GM19455 (cell line): ENCODE measurements at regions not wholly inside any gene's neighbourhood (a gene's known extent, or its start where the extent isn't known, plus 50 kb on each side); places are given as distances from the start of the nearest gene placed in this dataset.

Experiments used
- ATAC-seq: cut with Tn5 transposase; IDR thresholded peaks from one replicate; pipeline ENCODE4 v1.9.1; 2021; ENCODE audit not compliant: unreplicated experiment

- ATAC-seq: no peak
These were observed 296.3 kb downstream of the DYSF start for GRCh38 chr2:71749671-71750101.

- ATAC-seq: no peak
These were observed 294.9 kb downstream of the DYSF start for GRCh38 chr2:71748227-71748626.

GRCh38 chr2:71747559-71747958 lies 294.2 kb downstream of the DYSF start:
- no peak for ATAC-seq

- no peak for ATAC-seq
These were observed 293.7 kb downstream of the DYSF start for GRCh38 chr2:71746946-71747501.

- no peak for ATAC-seq
These were observed 291.4 kb downstream of the DYSF start for GRCh38 chr2:71744781-71745180.

- ATAC-seq: no peak
These were observed 290.8 kb downstream of the DYSF start for GRCh38 chr2:71743995-71744675.

GRCh38 chr2:71742953-71743601 lies 289.7 kb downstream of the DYSF start:
- ATAC-seq: no peak

- ATAC-seq: no peak
These were observed 283.6 kb downstream of the DYSF start for GRCh38 chr2:71736986-71737385.

GRCh38 chr2:71736091-71736861 lies 282.9 kb downstream of the DYSF start:
- no peak for ATAC-seq
